GM12872 (cell line): ENCODE measurements at regions not wholly inside any gene's neighbourhood (a gene's known extent, or its start where the extent isn't known, plus 50 kb on each side); places are given as distances from the start of the nearest gene placed in this dataset.

Experiments used
- CTCF ChIP-seq: IDR thresholded peaks from 3 replicates; pipeline ENCODE4 v1.5.1; 2011; ENCODE audit warnings: low read depth, mild to moderate bottlenecking, low read length, moderate library complexity; ENCODE audit not compliant: insufficient read depth

DNA sequence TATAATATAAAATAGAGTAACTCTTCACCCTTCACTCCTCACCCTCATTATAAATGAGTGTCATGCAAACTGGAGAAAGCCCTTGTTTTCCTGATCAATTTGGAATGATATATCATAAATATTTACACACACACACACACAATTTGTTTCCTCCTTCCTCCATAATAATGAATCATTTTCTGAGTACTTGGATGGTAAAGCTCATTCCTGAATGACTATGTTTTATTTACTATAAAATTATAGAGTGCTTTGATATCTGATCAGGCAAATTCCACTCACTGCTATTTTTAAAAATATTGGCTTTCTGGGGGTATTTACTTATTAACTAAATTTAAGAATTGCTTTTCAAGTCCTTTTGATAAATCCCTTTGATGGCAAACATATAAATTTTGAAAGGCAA lies 1125.5 kb upstream of the CNTNAP5 start:
- no peak for TF ChIP-seq CTCF

- no peak for TF ChIP-seq CTCF
Measured at GRCh38 chr2:122905431-122905830, 1119.7 kb upstream of the CNTNAP5 start.

DNA sequence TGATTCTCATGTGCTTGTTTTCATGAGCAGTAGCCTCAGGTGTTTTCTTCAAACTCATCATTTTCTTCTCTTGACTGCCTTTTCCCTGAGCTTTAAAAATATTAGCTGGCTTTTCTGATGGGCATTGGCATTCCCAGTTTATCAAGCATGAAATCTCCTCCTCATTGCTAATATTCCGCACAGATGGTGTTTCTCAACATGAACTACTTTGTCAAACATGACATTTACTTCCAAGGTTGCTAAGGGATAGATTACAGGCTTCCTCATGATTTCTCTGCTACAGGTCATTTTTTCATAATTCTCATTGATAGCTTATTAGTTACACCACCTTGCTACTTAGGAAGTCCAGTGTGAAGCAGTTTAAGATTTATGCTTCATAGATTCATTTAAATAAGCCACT lies 1116.9 kb upstream of the CNTNAP5 start:
- no peak for TF ChIP-seq CTCF

- no peak for TF ChIP-seq CTCF
Measured at GRCh38 chr2:122927197-122927596, 1097.9 kb upstream of the CNTNAP5 start.

DNA sequence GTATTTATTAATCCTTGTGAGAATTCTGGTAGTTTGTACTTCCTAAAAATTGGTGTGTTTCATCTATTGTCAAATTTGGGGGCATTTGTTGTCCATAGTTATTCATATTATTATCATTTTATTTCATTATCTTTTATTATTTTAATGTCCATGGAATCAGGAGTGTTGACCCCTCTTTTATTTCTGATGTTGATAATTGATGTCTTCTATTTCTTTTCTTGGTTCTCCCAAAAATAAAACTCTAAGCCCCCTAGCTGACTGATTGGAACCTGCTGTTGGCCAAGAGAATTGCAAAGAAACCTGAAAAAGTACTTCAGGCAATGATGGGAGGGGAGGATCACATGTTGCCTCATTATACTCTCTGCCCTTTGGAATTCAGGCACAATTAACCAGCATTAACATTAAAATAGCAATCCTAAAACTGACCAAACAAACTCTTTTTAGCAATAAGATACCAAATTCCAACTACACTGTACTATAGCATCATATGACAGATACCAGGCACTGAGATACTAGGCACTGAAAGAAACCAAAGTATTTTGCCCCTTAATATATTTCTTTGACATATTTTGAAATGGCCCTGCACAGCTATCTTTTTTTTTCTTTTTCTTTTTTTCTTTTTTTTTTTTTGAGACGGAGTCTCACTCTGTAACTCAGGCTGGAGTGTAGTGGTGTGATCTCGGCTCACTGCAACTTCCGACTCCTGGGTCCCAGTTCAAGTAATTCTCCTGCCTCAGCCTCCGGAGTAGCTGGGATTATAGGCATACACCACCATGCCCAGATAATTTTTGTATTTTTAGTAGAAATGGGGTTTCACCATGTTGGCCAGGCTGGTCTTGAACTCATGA lies 1097.2 kb upstream of the CNTNAP5 start:
- no peak for TF ChIP-seq CTCF

GRCh38 chr2:122929347-122929746 lies 1095.7 kb upstream of the CNTNAP5 start:
- no peak for TF ChIP-seq CTCF

DNA sequence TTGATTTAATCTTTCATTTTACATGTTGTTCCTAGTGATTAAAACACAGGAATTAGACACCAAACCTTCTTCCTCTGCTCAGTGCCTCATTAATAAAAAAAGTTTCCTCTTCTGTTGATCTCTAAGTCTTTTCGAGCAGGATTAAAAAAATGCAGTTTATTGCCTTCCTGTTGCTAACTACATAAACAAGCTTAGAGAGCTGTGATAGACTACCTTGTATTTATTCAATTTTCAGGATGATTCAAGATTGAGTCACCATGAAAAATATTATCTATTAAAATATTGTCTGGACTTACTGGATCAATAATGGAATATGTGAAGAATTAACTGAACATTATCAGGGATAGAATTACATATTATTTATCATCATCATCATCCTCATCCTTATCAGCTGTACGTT lies 1089.6 kb upstream of the CNTNAP5 start:
- TF ChIP-seq CTCF, result no peak
